Calu3 (cell line): ENCODE measurements at regions not wholly inside any gene's neighbourhood (a gene's known extent, or its start where the extent isn't known, plus 50 kb on each side); places are given as distances from the start of the nearest gene placed in this dataset.

ENCODE experiments used
- BruUV-seq: library from RNA; stranded (reverse); fragments of 400-500 nt; replicated peaks from 2 replicates; lab custom pipeline; 2021; lab: Mats Ljungman, UMichigan
- CTCF ChIA-PET: fragments of 300-600 bp; sonication (Branson Sonifier 250); formaldehyde crosslinking; loops from one replicate; lab custom pipeline; 2022; ENCODE audit warnings: antibody characterized with exemption; lab: Charles Lee
- DNase-seq: peaks from one replicate; pipeline ENCODE4 v3.0.0; 2022
- H3K27ac Mint-ChIP-seq: one replicate; pipeline ENCODE4 v1.8.0; 2022; ENCODE audit warnings: mixed read lengths; ENCODE audit not compliant: unreplicated experiment
- H3K27me3 Mint-ChIP-seq: one replicate; pipeline ENCODE4 v1.8.0; 2022; ENCODE audit warnings: mixed read lengths; ENCODE audit not compliant: unreplicated experiment
- H3K36me3 Mint-ChIP-seq: one replicate; pipeline ENCODE4 v1.8.0; 2022; ENCODE audit warnings: mild to moderate bottlenecking, moderate library complexity, mixed read lengths; ENCODE audit not compliant: insufficient read depth, unreplicated experiment
- H3K4me1 Mint-ChIP-seq: one replicate; pipeline ENCODE4 v1.8.0; 2022; ENCODE audit warnings: mild to moderate bottlenecking, low read depth, mixed read lengths; ENCODE audit not compliant: unreplicated experiment
- H3K4me3 Mint-ChIP-seq: one replicate; pipeline ENCODE4 v1.8.0; 2022; ENCODE audit warnings: mild to moderate bottlenecking, low read depth, moderate library complexity, mixed read lengths; ENCODE audit not compliant: unreplicated experiment
- H3K9me3 Mint-ChIP-seq: one replicate; pipeline ENCODE4 v1.8.0; 2022; ENCODE audit warnings: low read depth, mixed read lengths; ENCODE audit not compliant: unreplicated experiment
- intact Hi-C: fragments of 100-400 bp; cut with micrococcal nuclease; formaldehyde crosslinking; loops from one replicate; pipeline ENCODE4 v1.10.0; 2022; ENCODE audit not compliant: unreplicated experiment
- TF ChIP-seq, protein P1 (sequence below): fragments of 200-600 bp; IDR thresholded peaks from one replicate; pipeline ENCODE4 v1.8.0; 2022; ENCODE audit warnings: antibody characterized with exemption; ENCODE audit not compliant: unreplicated experiment

DNA sequence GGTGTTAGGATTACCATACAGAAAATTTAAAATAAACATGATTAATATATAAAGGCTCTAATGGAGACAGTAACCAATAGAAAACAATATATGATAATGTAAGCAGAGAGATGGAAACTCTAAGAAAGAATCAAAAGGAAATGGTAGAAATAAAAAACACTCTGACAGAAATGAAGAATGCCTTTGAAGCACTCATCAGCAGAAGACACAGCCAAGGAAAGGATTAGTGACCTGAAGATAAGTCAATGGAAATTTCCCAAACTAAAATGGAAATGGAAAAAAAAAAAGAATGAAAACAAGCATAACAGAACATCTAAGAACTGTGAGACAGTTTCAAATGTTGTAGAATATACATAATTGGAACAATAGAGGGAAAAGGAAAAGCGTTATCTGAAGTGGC, 302.6 kb downstream of the DRD1 start:
- DNase-seq = no peak
- BruUV-seq = no TSS peak
- Mint-ChIP-seq H3K9me3 (peaks cover 19% of the 10 kb centered on the region), H3K27ac (no peak overlapping the region), H3K4me1 (no peaks in the 10 kb centered on the region), H3K27me3 (no peaks in the 10 kb centered on the region), H3K4me3 (no peak overlapping the region), H3K36me3 (no peaks in the 10 kb centered on the region)
- TF ChIP-seq, protein P1, sequence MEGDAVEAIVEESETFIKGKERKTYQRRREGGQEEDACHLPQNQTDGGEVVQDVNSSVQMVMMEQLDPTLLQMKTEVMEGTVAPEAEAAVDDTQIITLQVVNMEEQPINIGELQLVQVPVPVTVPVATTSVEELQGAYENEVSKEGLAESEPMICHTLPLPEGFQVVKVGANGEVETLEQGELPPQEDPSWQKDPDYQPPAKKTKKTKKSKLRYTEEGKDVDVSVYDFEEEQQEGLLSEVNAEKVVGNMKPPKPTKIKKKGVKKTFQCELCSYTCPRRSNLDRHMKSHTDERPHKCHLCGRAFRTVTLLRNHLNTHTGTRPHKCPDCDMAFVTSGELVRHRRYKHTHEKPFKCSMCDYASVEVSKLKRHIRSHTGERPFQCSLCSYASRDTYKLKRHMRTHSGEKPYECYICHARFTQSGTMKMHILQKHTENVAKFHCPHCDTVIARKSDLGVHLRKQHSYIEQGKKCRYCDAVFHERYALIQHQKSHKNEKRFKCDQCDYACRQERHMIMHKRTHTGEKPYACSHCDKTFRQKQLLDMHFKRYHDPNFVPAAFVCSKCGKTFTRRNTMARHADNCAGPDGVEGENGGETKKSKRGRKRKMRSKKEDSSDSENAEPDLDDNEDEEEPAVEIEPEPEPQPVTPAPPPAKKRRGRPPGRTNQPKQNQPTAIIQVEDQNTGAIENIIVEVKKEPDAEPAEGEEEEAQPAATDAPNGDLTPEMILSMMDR = no peak
- CTCF ChIA-PET = no interaction called here
- intact Hi-C loops = loop anchor here (5.0 kb wide), 1 partner anchor 184 kb away; no protein-coding TSS in a partner anchor

DNA sequence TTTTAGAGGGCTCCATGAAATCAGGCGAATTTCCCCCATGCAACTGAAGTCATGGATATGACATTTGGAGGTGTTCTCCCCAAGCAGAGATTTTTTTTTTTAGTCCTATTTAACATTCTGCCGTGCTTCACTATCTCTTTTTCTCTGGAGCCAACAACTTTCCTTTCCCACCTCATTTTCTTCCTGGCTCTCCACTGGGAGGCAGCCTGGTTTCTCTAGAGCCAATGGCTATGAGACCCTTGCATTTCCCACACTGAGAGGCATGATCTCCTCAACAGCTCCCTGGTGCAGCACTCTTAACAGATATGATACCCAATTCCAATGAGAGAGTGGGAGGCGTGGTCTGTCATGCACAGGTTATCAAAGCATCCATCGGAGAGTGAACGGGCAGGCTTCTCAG, 310.8 kb downstream of the DRD1 start:
- no TSS peak for BruUV-seq
- Mint-ChIP-seq H3K27me3 (no peaks in the 10 kb centered on the region), H3K27ac (no peak overlapping the region), H3K4me1 (no peaks in the 10 kb centered on the region), H3K9me3 (peaks cover 16% of the 10 kb centered on the region), H3K4me3 (no peak overlapping the region), H3K36me3 (no peaks in the 10 kb centered on the region)
- intact Hi-C loops = no loop called here
- CTCF ChIA-PET = no interaction called here
- no peak for DNase-seq
- TF ChIP-seq, protein P1 = no peak

DNA sequence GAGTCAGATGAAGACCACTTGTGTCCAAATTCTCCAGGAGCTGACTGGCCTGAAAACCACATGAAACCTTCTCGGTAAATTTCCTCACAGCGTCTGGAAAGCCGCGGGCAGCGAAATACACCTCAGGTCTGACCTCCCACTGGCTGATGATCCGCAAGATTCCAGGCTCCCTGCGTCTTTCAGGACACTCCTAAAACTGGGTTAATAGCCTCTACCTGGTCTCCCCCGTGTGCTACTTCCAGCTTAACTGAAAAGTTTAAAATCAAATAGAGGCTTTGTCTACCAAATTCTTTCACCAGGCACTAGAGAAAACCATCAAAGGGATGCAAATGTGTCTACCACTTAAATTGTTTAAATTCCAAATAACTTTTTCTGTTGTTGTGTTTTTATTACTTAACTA, 312.6 kb downstream of the DRD1 start:
- H3K27ac Mint-ChIP-seq = no peak overlapping the region
- no peaks in the 10 kb centered on the region for H3K27me3 Mint-ChIP-seq
- no peak for DNase-seq
- no TSS peak for BruUV-seq
- H3K4me1 Mint-ChIP-seq = no peaks in the 10 kb centered on the region
- intact Hi-C loops = no loop called here
- CTCF ChIA-PET = interaction anchor here (0.7 kb wide), 1 partner anchor 1517 kb away, joined by 9 read pairs; no protein-coding TSS in a partner anchor
- TF ChIP-seq, protein P1 = no peak
- no peak overlapping the region for H3K4me3 Mint-ChIP-seq
- no peaks in the 10 kb centered on the region for H3K36me3 Mint-ChIP-seq
- H3K9me3 Mint-ChIP-seq = peaks cover 17% of the 10 kb centered on the region

DNA sequence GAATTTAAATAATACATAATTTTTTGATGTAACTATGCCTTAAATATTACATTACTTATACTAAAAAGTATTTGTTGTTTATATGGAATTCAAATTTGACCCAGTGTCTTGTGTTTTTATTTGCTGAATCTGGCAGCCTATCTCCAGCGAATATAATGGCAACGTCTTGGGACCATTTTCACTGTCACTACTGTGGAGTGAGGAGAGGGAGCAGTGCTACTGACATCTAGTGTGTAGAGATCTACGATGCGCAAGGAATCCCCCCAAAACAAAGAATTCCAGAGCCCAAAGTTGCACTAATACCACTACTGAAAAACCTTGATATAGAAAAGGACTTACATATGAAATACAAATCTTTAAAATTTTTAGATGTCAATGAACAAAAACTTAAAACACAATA, 314.4 kb downstream of the DRD1 start:
- no peak overlapping the region for H3K27ac Mint-ChIP-seq

More for the DNA sequence above, 314.4 kb downstream of the DRD1 start:
- intact Hi-C loops = no loop called here
- Mint-ChIP-seq H3K36me3 (no peaks in the 10 kb centered on the region), H3K4me3 (no peak overlapping the region), H3K9me3 (peaks cover 11% of the 10 kb centered on the region), H3K4me1 (no peaks in the 10 kb centered on the region), H3K27me3 (no peaks in the 10 kb centered on the region)
- CTCF ChIA-PET = no interaction called here
- DNase-seq = no peak
- TF ChIP-seq, protein P1 = no peak
- BruUV-seq = no TSS peak
